ENCODE measurements at regions not wholly inside any gene's neighbourhood (a gene's known extent, or its start where the extent isn't known, plus 50 kb on each side); places are given as distances from the start of the nearest gene placed in this dataset.
"Not testable (repeated sequence)": the region's sequence is repeated elsewhere in the genome, so short reads cannot be mapped to it uniquely, and the experiment has no call there.

DNA sequence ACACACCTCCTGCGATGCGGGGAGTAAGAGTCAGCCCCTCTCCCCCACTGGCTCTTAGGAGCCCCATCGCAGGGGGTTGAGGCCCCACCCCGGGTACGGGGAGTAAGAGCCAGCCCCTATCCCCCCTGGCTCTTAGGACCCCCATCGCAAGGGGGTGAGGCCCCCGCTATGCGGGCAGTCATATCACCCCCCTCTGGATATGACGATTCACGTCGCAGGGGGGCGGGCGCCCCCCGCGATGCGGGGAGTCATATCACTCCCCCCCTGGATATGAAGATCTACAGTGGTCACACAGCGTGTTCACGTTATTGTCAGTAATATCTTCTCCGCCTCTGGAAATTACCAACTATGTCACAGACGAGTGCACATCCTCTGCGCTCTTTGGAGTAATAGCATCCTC lies 61.1 kb downstream of the DEFB131A start:
- DNase-seq (ENCODE audit: low spot score), result not testable (repeated sequence)

DNA sequence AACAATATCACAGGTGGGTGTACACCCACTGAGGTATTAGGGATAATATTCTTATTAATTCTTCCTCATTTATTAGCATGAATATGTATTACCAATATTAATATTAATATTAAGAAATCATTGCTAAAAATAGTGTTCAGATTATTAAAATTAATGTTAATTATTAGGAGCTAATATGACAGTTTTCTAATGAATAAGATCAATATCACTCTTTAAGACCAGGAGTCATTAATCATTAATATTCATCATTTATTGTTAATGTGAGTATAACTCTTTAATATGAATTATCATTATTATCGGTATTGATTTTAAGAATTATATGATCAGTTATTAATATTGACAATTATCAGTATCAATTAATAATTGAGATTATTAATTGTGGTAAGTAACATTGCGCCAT lies 62.5 kb downstream of the DEFB131A start:
- not testable (repeated sequence) for DNase-seq (ENCODE audit: low spot score)

DNA sequence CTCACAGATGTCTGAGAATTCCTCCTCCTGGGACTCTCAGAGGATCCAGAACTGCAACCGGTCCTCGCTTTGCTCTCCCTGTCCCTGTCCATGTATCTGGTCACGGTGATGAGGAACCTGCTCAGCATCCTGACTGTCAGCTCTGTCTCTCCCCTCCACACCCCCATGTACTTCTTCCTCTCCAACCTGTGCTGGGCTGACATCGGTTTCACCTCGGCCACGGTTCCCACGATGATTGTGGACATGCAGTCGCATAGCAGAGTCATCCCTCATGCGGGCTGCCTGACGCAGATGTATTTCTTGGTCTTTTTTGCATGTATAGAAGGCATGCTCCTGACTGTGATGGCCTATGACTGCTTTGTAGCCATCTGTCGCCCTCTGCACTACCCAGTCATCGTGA lies 68.7 kb downstream of the DEFB131A start:
- DNase-seq (ENCODE audit: low spot score), result not testable (repeated sequence)

- not testable (repeated sequence) for DNase-seq (ENCODE audit: low spot score)
Observed at GRCh38 chr4:9519631-9520030, 75.4 kb downstream of the DEFB131A start.

DNA sequence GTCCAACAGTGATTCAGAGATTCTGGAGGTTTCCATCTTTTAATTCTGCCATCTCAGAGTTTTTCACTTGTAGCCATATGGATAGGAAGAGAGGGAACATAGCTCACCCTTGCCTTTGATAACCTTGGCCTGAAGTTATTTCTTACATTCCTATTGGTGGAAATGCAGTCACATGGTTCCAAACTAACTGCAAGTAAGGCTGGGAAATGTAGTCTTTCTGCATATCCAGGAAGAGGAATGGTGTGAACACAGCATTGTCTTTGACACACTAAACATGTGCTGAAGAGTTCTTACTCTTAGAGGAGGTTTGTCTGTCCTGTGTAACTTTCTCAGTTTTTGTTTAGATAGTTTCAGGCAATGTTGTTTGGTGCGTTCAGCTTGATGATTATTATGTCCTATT lies 78.7 kb downstream of the DEFB131A start:
- not testable (repeated sequence) for DNase-seq (ENCODE audit: low spot score)

- DNase-seq (ENCODE audit: low spot score), result not testable (repeated sequence)
Observed at GRCh38 chr4:9524406-9524805, 80.2 kb downstream of the DEFB131A start.

DNA sequence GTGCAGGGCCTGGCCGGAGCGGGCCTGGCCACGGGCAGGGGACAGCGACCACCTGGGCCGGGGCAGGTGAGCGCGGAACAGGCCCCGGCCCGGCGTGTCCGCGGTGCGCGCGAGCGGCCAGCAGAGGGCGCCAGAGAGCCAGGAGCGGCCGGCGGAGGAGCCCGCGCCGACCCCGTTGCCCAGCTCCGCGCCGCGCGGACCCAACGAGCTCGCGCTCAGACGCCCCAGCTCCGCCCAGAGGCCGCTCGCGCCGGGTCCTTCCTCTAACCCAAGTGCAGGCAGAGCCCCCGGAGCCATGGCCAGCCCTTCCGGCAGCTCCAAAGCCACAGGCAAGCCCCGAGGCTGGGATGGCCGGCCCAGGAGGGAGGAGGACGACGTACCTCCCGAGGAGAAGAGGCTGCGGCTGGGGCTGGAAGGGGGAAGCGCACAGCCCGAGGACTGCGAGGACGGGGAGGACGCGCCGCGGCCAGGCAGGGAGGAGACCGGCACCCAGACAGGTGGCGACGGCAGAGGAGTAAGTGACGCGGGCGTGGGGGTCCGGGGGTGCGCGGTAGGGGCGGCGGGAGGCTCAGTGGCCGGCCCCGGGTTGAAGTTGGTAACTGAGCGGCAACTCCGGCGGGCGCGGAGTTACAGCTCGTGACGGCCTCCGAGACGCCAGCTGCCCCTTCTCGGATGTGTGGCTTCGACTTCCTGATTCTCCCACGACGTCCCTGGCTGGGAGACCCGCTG lies 88.1 kb downstream of the DEFB131A start:
- peak; percentile 6 for DNase-seq (ENCODE audit: low spot score)

DNA sequence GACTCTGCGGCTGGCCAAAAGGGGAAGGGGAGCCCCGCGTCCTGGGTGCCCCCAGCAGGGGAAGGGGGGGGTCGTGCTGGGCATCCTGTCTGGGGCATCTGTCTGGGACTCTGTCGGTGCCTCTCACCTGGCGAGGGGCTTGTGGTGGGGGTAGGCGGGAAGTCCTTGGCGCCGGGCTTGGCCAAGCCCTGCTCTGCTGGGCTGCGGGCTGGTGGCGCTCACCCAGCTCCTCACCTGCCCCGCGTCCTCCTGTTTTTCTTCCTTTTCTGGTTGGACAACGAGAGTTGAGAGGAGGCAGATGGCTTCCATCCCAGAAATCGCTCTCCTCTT lies 88.6 kb downstream of the DEFB131A start:
- DNase-seq (ENCODE audit: low spot score), result not testable (repeated sequence)

- DNase-seq (ENCODE audit: low spot score), result not testable (repeated sequence)
Observed at GRCh38 chr4:9537101-9537500, 92.9 kb downstream of the DEFB131A start.

GRCh38 chr4:9539939-9540520 lies 95.8 kb downstream of the DEFB131A start:
- not testable (repeated sequence) for DNase-seq (ENCODE audit: low spot score)

DNA sequence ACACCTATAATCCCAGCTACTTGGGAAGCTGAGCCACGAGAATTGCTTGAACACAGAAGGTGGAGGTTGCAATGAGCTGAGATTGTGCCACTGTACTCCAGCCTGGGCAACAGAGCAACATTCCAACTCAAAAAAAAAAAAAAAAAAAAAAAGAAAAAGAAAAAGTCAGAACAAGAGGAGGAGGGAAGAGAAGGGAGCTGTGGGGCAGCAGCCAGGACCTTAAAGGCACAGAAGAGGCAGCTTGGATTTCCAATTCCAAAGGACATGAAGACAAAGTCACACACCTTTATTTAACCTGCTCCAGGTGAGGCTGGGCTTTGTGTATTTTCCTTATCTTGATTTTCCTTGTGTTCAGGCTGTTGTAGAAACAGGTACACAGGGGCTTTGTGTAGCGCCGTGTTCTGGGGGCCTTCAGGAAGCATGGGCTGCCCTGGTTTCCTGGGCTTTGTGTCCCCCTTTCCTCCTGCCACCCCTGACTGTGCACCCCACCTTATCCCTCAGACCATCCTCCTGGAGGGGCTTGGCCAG lies 97.2 kb downstream of the DEFB131A start:
- not testable (repeated sequence) for DNase-seq (ENCODE audit: low spot score)

- DNase-seq (ENCODE audit: low spot score), result not testable (repeated sequence)
Observed at GRCh38 chr4:9544851-9545250, 100.6 kb downstream of the DEFB131A start.

GRCh38 chr4:9547470-9547869 lies 103.3 kb downstream of the DEFB131A start:
- not testable (repeated sequence) for DNase-seq (ENCODE audit: low spot score)

- not testable (repeated sequence) for DNase-seq (ENCODE audit: low spot score)
Observed at GRCh38 chr4:9556076-9556475, 111.9 kb downstream of the DEFB131A start.

DNA sequence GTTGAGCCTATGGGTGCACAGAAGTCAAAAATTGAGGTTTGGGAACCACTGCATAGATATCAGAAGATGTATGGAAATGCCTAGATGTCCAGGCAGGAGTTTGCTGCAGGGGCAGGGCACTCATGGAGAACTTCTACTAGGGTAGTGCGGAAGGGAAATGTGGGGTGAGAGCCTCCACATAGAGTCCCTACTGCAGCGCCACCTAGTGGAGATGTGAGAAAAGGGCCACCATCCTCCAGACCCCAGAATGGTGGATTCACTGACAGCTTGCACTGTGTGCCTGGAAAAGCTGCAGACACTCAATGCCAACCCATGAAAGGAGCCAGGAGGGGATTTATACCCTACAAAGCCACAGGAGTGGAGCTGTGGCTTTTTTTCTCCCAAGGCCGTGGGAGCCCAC lies 133.7 kb downstream of the DEFB131A start:
- peak; percentile 2 for DNase-seq (ENCODE audit: low spot score)

DNA sequence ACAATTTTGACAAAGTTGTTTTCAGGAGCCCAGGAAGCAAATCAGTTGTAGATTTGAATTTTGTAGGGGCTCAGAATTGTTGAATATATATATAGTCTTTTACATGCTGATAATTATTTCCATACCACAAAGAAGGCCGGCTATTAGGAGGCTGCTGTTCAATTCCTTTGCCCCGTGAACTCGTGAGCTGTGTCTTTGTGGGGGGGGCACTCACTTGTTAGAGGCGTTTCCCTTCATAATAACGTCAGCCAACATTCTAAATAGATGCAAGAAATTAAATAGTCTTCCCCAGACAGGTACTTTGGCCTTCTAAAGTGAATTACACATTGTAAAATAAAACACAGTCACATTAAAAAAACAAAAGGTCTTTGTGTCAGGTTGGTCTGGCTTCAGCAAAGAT lies 138.7 kb downstream of the DEFB131A start:
- not testable (repeated sequence) for DNase-seq (ENCODE audit: low spot score)

GRCh38 chr4:9592010-9592409 lies 147.8 kb downstream of the DEFB131A start:
- DNase-seq (ENCODE audit: low spot score), result no peak

DNA sequence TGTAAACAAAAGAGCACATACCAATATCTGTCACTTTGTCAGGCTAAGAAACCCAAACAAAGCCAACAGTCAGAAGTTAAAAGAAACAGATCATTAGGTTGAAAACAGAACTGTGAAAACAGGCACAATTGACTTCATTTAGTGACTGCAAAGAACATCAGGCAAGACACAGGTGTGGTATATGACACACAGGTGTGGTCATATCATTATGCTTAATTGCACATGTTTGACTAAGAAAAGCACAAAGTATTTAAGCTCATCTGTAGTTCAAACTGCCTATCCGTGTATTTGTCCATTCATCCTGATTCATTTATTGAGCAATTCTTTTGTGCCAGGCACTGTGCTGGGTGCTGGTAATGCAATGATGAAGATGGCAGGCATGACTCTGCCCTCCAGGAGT lies 150.7 kb downstream of the DEFB131A start:
- no peak for DNase-seq (ENCODE audit: low spot score)

GRCh38 chr4:9595531-9595930 lies 151.3 kb downstream of the DEFB131A start:
- DNase-seq (ENCODE audit: low spot score), result not testable (repeated sequence)

DNA sequence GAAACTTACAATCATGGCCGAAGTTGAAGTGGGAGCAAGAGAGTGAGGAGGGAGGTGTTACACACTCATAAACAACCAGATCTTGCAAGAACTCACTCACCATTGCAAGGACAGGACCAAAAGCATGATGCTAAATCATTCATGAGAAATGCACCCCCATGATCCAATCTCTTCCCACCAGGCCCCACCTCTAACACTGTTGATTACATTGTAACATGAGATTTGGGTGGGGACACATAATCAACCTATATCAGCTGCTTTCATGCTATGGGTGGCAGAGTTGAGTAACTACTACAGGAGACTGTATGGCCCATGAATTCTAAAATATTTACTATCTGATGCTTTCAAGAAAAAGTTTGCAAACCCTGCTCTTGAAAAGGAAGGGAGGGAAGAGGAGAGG lies 155.1 kb downstream of the DEFB131A start:
- DNase-seq (ENCODE audit: low spot score), result no peak

GRCh38 chr4:9600246-9600645 lies 156.0 kb downstream of the DEFB131A start:
- no peak for DNase-seq (ENCODE audit: low spot score)

DNA sequence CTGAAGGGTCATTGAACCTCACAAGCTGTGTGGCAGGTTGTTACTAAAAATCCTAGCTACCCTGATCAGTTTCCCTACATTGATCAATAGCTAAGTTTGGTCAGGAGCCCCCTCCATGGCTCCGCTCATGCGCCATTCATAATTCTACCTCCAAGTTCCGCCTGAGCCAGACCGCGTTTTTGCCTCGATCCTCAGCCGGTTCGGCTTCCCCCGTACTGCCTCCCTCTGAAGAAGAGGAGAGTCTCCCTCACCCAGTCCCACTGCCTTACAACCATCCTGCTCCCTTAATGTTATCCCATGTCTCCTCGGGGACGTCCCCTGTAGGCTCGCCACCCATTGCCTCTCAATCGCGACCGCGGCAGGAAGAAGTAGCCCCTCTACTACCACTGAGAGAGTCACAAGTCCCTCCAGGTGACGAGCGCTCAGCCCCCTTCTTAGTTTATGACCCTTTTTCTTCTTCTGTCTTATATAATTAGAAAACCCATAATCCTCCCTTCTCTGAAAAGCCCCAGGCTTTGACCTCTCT lies 158.2 kb downstream of the DEFB131A start:
- DNase-seq (ENCODE audit: low spot score), result no peak

Data from hematopoietic multipotent progenitor cell treated with erythropoietin and hydrocortisone succinate and interleukin-3 and kit ligand, for 15 days (in vitro differentiated cells).